GM18511 (cell line): ENCODE measurements at regions not wholly inside any gene's neighbourhood (a gene's known extent, or its start where the extent isn't known, plus 50 kb on each side); places are given as distances from the start of the nearest gene placed in this dataset.
"Not testable (repeated sequence)": the region's sequence is repeated elsewhere in the genome, so short reads cannot be mapped to it uniquely, and the experiment has no call there.

Experiments used
- ATAC-seq: cut with Tn5 transposase; IDR thresholded peaks from one replicate; pipeline ENCODE4 v1.9.1; 2021; ENCODE audit warnings: mild to moderate bottlenecking, moderate library complexity; ENCODE audit not compliant: unreplicated experiment

DNA sequence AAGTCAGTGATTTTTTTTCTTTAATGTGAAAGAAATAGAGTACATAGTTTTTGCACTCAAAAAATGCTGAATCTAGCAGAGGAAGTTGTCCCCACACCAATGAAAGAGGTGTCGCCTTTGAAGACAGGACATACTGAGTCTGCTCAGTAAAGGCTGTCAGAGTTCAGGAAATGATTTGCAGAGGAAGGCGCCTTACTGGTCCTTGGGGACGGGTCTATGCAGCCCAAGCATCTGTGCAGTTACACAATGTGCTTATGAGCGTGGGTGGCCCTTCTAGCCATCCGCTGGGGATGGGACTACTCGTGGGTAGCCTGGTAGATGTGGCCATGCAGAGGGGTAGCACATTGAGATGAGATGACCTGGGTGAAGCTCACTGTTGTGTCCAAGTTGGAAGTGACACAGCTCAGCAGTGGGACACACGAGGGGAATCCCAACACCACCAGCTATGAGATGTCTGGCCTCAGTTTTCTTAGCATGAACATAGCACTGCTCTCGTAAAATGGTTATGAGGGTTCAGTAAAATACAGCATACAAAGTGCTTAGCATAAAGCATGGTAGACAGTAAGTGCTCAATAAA lies 116.5 kb upstream of the RBPJ start:
- ATAC-seq: no peak

DNA sequence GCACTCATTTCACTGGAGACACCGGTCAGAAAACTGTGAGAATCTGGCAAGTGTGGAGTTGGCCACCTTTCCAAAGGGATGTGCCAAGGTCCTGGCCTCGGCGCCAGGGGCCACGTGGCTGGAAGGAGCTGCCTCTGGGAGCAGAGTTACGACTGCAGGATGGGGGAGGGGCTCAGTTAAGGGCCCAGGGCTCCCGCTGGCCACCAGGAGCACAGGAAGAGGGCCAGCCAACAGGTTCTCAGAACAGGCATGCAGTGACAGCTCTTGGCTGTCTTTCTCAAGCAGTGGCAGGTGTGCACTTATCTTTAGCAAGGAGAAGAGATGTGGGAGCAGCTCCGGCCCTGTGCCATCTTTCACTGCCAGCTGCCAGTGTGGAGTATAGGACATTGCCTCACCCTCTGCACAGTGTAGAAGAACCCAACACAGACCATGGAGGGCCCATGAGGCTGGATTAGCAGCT lies 115.9 kb upstream of the RBPJ start:
- ATAC-seq: no peak

DNA sequence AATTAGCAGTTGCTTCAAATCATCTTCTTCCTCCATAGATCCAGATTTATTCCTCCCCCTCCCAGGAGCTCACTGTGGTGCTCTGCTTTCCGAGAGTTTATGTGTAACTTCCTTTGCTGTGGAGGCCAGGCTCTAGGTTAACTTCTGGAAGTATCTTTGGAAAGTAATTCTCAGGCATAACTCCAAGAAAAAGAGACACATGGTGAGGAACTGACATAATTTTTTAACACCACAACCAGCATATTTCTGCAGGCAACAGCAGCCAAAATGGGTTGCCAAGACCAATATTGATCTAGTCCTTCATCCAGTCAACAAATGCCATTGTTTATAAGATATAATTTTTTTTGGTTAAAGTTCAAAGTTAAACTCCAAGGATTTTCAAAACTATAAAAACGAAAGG lies 114.5 kb upstream of the RBPJ start:
- no peak for ATAC-seq

DNA sequence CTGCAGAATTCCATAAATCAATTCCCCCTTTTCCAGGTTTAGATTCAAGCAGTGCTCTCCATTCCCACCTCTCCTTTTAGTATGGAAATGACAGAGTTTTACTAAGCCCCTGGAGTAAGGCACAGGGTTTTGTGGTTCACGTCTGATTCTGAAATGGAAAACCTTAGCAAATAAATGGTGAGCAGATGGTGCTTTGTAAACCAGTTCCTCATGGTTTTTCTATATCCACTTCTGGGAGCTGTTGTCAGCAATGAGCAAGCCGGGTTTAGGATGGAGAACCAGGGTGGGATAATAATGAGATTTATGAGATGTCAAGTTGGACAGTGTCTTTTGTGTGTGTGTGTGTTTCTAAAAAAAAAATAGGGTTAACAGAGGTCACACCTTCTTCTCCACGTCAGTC lies 113.8 kb upstream of the RBPJ start:
- no peak for ATAC-seq

DNA sequence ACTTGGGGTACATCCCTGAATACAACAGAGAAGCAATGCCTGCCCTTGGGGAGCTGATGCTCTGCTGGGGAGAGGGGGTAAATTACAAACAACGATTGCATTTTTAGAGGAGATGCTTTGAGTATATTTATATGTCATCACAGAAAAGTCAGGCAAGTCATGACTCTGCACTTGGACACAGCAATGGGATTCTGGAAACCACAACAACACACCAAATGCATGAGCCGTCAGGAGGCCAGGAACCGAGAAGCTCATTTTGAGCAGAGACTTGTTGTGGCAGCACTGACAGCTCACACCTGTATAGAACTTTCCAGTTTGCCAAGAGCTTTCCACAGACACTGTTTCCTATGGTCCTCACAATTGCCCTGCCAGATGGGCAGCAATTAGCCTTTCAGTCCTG lies 113.2 kb upstream of the RBPJ start:
- ATAC-seq: no peak

DNA sequence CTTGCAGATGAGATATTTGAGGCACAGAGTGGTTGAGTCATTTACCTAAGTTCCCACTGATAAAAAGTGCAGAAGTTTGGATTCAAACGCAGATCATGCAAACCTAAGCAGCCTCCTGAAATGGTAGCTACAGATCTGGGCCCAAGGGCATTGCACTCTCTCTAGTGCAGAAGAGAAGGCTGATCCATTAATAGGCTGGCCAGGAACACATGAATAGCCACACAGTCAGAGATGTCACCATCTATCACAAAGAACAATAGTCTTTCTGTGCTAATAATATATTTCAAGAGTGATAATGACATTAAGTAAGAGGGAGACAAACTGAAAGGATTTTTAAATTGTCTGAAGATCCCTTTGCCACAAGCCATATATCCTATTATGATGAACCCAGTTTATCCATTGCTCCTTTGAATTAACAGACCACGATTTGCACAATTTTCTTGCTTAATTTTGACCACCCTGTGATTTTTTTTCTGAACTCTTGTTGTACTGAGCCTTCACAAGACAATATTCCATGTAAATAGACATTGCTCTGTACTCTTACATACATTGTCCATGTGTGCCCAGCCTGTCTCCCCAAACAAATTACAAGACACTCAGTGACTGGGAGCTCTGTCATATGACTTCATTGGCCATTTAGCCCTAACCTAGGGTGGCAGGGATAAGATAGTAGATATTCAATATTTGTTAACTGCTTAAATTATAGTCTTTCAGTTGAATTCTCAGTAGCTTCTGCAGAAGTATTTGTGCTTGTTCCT lies 112.4 kb upstream of the RBPJ start:
- ATAC-seq: no peak

DNA sequence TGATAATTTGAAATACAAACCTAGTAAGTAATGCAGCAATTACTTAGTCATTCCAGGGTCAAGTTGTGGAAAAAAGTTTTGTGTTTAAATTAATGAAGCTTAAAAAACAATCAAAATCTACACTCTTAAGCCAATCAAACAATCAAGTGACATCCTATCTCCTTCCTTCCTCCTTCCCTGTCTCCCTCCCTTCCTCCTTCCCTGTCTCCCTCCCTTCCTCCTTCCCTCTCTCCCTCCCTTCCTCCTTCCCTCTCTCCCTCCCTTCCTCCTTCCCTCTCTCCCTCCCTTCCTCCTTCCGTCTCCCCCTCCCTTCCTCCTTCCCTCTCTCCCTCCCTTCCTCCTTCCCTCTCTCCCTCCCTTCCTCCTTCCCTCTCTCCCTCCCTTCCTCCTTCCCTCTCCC lies 111.4 kb upstream of the RBPJ start:
- not testable (repeated sequence) for ATAC-seq

DNA sequence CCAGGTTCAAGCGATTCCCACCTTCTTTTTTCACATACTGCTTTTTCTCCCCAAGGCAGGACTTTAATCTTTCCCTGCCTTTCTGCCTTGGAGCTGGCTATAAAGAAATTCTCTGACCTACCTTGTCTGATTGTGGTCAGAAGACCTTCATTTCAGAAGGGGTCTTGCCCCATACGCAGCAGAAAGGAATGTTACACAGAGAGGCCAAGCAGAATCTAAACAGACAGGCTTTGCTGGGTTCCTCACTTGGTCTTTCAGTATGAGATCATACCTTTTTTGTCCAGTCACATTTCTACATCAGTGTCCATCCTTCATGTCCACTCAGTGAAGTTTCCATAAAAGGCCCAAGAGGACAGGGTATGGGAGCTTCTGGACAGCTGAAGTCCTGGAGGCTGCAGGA lies 108.3 kb upstream of the RBPJ start:
- no peak for ATAC-seq

DNA sequence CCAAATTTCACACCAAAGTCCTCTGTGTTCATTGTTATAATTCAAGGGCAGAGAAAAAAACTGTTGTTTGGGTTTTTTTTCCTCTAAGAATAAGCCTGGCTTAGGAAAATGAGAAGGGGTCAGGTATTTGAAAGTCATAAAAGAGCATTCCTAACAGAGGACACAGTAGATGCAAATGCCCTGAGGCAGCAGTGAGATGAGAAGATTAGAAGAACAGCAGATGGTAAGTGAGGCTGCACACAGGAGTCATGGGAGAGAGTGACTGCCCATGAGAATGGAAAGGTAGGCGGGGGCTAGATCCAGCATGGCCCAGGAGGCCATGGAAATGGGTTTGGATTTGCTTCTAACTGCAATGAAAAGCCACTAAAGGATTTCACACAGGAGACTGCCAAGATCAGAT lies 107.5 kb upstream of the RBPJ start:
- no peak for ATAC-seq

DNA sequence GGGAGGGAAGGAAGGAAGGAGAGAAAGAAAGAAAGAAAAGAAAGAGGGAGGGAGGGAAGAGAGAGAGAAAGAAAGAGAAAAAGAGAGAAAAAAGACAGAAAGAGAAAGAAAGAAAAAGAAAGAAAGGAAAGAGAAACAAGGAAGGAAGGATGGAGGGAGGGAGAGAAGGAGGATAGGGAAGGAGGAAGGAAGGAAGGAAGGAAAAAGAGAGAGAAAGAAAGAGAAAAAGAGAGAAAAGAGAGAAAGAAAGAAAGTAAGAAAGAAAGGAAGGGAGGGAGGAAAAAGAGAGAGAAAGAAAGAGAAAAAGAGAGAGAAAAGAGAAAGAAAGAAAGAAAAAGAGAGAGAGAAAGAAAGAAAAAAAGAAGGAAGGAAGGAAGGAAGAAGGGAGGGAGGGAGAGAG lies 105.8 kb upstream of the RBPJ start:
- no peak for ATAC-seq

DNA sequence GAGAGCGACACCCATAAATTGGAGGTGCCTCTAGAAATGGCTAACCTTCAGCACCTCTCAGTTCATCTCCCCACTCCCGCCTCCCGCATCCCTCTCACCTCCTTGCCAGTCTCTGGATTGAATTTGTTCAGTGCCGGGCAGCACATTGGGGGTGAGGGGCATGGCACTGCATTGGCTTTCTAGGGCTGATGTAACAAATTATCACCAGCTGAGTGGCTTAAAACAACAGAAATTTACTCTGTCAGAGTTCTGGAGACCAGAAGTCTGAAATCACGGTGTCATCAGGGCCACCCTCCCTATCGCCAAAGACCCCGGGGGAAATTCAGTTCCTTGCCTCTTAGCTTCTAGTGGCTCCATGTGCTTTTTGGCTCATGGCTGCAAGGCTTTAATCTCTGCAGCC lies 105.1 kb upstream of the RBPJ start:
- no peak for ATAC-seq

DNA sequence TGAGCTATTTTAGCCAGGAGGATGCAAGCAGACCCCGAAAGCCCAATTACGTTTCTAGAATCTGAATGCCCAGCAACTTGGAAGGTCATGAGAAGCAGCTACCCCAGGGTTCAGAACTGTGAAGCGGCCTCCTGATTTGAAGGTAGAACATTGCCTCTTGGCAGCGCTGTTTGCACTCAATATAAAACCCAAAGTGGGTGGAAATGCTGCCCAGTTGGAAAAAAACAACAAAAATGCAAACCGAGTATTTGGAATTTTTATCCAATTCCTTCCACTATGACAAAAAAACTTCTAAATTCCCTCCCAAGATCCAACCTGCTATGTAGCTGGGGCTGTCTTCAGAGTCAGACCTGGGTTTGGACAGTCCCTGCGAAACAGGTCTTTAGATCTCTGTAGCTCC lies 103.3 kb upstream of the RBPJ start:
- no peak for ATAC-seq

DNA sequence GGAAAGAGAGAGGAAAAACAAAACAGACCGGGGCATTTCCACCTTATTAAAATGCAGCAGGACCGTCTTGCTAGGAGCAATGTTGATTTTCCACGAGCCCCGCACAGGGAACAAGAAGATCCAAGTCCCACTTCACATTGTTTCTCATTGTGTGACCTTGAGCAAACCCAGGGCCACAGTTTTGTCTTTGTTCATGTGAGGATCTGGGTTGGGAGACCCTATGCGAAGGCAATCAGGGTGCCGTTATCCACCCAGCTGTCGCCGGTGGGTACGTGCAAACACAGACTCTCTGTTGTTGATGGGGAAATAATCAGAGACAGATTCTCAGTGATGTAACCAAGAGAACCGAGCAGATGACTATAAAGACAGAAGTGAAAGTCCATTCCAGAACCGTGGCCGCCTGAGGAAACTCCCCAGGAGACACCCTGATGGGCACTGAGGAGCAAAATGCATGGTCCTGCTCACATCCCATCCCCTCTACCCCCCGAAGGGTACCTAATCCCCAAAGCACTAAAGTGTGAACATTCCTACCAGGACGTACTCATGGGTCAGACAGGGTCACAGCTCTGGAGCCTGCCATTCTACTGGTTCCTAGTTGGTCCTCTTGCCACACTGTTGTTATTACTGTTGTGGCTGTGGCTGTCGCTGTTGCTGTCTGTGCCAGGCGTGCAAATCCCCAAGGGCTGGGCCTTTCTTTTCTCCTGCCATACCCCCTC lies 102.7 kb upstream of the RBPJ start:
- peak; percentile 87 for ATAC-seq

DNA sequence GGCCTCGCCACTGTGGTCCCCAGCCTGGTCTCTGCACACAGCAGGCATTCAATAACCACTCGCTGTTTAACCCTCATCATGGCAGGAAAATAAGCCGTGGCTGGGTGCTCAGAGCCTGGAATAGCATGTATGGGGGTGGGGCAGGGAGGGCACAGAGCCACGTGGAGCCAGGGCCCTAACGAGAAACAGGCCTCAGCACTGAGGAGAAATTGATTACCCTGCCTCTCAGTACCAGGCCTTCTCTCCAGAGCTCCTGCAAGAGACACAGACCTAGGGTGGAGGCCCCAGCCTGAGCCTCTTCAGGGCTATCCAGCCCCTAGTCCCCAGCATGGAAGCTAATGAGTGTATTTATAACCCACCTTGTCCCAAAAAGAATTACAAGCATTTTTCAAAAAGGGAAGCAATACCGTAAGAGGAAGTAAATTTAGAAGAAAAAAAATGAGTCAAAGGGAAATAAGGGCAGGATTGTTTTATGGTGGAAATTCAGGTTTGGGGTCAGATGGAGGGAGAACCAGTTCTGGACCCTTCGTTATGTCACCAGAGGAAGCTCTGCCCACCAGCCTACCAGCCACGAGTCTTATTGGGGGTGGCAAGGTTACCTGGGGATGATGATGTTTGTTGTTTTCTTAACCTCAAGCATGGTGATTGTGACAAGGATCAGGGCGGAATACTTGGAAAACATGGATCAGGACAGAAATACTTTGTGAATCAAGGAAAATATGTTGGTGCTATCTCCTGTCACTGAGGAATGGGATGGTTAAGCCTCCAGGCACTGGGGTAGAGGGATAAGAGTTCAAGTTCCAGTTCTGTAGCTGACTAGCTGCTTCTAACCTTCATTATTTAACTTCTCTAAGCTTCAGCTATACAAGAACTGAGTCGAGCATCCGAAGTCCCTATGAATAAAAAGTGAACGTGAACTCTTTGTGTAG lies 101.9 kb upstream of the RBPJ start:
- peak; percentile 37 for ATAC-seq

DNA sequence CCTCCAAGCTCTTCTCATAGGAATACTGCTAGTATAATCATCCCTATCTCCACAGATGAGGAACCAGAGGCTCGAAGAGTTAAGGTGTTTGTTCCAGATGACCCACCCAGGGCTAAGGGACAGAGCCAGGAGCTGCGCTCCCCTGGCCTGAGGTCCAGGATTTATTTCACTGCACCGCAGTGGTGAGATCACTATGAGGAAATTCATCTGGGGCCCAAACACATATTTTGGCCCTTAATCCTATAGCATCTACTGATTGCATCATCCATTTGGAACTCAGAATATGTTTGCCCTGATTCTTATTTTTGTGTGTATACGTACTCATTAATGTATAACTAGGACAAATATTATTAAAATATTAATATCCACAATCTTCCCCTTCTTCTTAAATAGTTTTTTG lies 100.1 kb upstream of the RBPJ start:
- ATAC-seq: no peak

DNA sequence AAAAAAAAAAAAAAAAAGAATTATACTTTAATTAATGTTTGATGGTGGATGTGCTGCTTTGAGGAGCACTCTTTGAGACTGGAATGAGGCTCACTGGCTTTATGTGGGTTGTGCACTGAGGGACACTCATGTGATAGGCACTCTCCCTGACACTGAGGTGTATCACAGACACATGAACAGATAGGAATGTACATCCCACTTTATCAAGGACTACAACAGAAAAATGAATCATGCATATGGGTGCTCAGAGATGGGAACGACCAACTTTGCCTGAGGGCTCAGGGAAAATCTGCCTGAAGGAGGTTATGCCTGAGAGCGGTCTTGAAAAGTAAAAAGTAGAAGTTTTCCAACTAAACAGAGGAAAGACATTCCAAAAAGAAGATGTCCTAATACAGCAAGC lies 97.7 kb upstream of the RBPJ start:
- ATAC-seq: no peak

DNA sequence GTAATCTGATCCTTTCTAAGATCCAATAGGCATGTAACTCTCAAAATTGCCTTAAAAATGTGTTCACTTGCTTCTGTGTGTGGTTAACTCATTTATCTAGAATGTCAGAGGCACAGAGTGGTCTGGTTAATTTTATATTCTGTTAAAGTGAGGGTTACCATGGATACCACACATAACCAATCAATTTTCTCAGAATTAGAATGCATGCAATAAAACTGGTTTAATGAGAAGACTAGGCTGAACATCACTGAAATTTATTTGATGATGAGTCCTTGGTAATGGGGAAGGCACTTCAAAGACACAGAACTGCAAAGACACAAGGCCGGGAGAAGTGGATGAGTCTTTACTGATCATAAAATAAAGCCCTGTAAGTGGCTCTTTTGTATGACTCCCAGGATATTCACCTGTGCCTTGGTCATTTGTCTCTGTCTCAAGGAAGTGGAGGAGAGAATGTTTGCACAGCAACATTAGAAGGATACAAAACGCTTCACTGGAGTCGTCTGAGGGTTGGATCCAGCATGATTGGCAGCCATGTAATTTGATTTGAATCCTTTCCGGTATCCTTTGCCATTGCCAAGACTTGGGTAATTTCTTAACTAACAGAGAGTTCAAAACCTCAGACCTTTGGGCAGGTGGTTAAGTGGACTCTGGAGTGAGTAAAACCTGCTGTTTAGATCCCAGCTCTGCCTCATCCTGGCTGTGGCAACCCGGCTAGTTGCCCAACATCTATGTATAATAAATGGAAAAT lies 94.0 kb upstream of the RBPJ start:
- no peak for ATAC-seq

DNA sequence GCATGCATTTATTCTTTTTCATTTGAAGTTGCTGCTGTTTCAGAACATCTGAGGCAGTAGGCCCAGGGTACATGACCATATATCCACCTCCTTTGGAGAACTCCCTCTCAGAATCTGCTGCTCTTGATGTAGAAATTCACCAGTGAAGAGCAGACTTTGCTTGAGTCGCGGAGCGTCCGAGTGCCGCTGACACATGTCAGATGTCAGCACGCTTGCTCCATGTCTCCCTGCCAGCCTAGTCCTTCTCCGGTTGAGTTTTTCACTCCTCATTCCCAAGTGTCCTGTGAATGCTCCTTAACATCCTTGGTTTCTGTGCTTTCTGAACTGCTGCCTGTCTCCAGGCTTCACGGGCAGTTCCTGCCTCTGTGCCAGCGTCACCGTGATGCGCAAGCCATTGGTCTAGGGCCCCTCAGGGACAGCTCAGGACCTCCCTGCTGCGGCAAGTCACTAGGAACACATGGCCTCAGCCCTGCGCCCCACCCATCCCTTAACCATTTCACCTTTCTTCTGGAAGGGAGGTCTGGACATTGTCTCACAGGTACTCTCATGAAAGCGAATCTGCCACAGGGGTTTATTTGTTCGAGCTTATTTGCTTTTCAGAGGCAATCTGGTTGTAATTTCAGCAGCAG lies 93.1 kb upstream of the RBPJ start:
- no peak for ATAC-seq

DNA sequence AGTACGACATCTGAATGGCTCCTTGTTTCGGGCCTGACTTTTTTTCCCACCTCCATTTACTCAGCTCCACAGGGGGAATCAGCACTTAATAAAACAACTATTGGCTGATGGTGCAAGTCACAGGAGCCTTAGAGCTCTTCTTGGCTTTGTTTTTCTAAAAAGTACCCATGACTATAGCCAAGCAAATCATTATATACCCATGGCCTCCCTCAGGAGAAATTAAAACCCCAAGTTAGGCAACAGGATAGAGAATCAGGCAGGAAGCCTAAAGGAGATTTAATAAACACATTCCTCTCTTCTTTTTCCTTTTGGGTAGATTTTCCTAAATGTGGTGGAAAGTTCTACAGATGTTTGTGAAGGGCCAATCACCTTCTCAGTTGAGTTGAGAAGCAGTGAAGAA lies 91.9 kb upstream of the RBPJ start:
- no peak for ATAC-seq

DNA sequence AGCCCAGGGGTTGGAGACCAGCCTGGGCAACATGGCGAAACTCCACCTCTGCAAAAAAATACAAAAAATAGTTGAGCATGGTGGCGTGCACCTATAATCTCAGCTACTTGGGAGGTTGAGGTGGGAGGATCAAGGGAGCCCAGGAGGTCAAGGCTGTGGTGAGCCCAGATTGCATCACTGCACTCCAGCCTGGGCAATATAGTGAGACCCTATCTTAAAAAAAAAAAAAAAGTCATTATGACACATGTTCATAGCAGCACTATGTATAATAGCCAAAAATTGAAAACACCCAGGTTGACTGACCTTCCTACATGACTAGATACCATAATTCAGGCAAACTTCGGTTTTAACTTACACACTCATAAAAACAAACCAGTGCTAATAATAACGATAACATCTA lies 90.8 kb upstream of the RBPJ start:
- no peak for ATAC-seq
